ENCODE measurements at regions not wholly inside any gene's neighbourhood (a gene's known extent, or its start where the extent isn't known, plus 50 kb on each side); places are given as distances from the start of the nearest gene placed in this dataset.

DNA sequence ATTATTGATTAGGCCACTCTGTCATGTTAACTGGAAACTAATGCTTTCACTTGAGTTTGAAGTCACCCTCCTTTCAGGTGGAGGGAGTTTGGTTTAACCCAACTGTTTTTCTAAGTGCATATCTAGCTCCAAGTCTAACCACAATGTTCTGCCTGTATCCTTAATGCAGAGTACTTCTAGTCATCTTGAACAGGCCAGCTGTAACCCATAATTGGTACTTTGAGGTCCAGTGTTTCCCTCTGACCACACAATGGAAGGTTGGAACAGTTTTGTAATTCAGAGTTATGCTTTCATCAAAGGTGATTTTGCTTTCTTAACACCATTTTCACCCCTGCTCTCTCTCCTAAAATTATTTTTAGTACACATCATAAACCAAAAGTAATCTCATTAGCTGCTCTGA lies 237.2 kb upstream of the DCN start:
- TF ChIP-seq, protein P1, sequence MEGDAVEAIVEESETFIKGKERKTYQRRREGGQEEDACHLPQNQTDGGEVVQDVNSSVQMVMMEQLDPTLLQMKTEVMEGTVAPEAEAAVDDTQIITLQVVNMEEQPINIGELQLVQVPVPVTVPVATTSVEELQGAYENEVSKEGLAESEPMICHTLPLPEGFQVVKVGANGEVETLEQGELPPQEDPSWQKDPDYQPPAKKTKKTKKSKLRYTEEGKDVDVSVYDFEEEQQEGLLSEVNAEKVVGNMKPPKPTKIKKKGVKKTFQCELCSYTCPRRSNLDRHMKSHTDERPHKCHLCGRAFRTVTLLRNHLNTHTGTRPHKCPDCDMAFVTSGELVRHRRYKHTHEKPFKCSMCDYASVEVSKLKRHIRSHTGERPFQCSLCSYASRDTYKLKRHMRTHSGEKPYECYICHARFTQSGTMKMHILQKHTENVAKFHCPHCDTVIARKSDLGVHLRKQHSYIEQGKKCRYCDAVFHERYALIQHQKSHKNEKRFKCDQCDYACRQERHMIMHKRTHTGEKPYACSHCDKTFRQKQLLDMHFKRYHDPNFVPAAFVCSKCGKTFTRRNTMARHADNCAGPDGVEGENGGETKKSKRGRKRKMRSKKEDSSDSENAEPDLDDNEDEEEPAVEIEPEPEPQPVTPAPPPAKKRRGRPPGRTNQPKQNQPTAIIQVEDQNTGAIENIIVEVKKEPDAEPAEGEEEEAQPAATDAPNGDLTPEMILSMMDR (conservative IDR thresholded peaks at IDR 0.05; ENCODE audit: low read length): no peak
- no peak for TF ChIP-seq EZH2phosphoT487 (IDR thresholded peaks at IDR 0.05; ENCODE audit: borderline replicate concordance, low read depth, low read length)
